Rectal smooth muscle tissue (tissue), 1 donor: ENCODE measurements at regions not wholly inside any gene's neighbourhood (a gene's known extent, or its start where the extent isn't known, plus 50 kb on each side); places are given as distances from the start of the nearest gene placed in this dataset.
"Not testable (repeated sequence)": the region's sequence is repeated elsewhere in the genome, so short reads cannot be mapped to it uniquely, and the experiment has no call there.

ENCODE experiments used
- H3K27ac ChIP-seq: one replicate; pipeline ENCODE4 v1.7.0; 2013; ENCODE audit warnings: low read depth, low read length, inconsistent platforms
- H3K27me3 ChIP-seq: one replicate; pipeline ENCODE4 v1.7.0; 2013; ENCODE audit warnings: low read length; ENCODE audit not compliant: control insufficient read depth, insufficient read depth
- H3K36me3 ChIP-seq: one replicate; pipeline ENCODE4 v1.7.0; 2013; ENCODE audit warnings: low read length; ENCODE audit not compliant: control insufficient read depth, insufficient read depth
- H3K4me1 ChIP-seq: one replicate; pipeline ENCODE4 v1.7.0; 2013; ENCODE audit warnings: low read length; ENCODE audit not compliant: control insufficient read depth, insufficient read depth
- H3K4me3 ChIP-seq: one replicate; pipeline ENCODE4 v1.7.0; 2013; ENCODE audit warnings: low read length
- H3K9ac ChIP-seq: one replicate; pipeline ENCODE4 v1.7.0; 2013; ENCODE audit warnings: low read length

- H3K9ac ChIP-seq, result no peak overlapping the region
- no peaks in the 10 kb centered on the region for H3K4me1 ChIP-seq
- no peak overlapping the region for H3K4me3 ChIP-seq
- H3K27ac ChIP-seq, result no peak overlapping the region
- no peaks in the 10 kb centered on the region for H3K36me3 ChIP-seq
- no peaks in the 10 kb centered on the region for H3K27me3 ChIP-seq
Measured at GRCh38 chr7:52161483-52161882, 844.9 kb upstream of the COBL start.

- not testable (repeated sequence) for H3K4me1 ChIP-seq, H3K27me3 ChIP-seq, H3K9ac ChIP-seq, H3K4me3 ChIP-seq, H3K27ac ChIP-seq, H3K36me3 ChIP-seq
Measured at GRCh38 chr7:52159421-52159820, 842.8 kb upstream of the COBL start.

- Histone ChIP-seq H3K27me3 (no peaks in the 10 kb centered on the region), H3K4me3 (no peak overlapping the region)
Measured at GRCh38 chr7:52154382-52154781, 837.8 kb upstream of the COBL start.

GRCh38 chr7:52151559-52151958, 835.0 kb upstream of the COBL start:
- no peaks in the 10 kb centered on the region for H3K27me3 ChIP-seq
- no peaks in the 10 kb centered on the region for H3K4me1 ChIP-seq
- no peak overlapping the region for H3K4me3 ChIP-seq
- no peaks in the 10 kb centered on the region for H3K36me3 ChIP-seq
- no peak overlapping the region for H3K9ac ChIP-seq
- no peak overlapping the region for H3K27ac ChIP-seq

More at GRCh38 chr7:52154382-52154781, 837.8 kb upstream of the COBL start:
- no peak overlapping the region for H3K27ac ChIP-seq
- no peaks in the 10 kb centered on the region for H3K36me3 ChIP-seq
- no peak overlapping the region for H3K9ac ChIP-seq
- no peaks in the 10 kb centered on the region for H3K4me1 ChIP-seq

- no peaks in the 10 kb centered on the region for H3K27me3 ChIP-seq
- H3K4me1 ChIP-seq, result no peaks in the 10 kb centered on the region
- H3K4me3 ChIP-seq, result no peak overlapping the region
- no peak overlapping the region for H3K9ac ChIP-seq
- no peaks in the 10 kb centered on the region for H3K36me3 ChIP-seq
- no peak overlapping the region for H3K27ac ChIP-seq
Measured at GRCh38 chr7:52150952-52151351, 834.3 kb upstream of the COBL start.

GRCh38 chr7:52146871-52147634, 830.4 kb upstream of the COBL start:
- H3K4me1 ChIP-seq, result no peaks in the 10 kb centered on the region
- H3K27ac ChIP-seq, result no peak overlapping the region
- no peak overlapping the region for H3K9ac ChIP-seq
- H3K4me3 ChIP-seq, result no peak overlapping the region
- no peaks in the 10 kb centered on the region for H3K27me3 ChIP-seq
- no peaks in the 10 kb centered on the region for H3K36me3 ChIP-seq

GRCh38 chr7:52143219-52143618, 826.6 kb upstream of the COBL start:
- no peaks in the 10 kb centered on the region for H3K36me3 ChIP-seq

GRCh38 chr7:52140851-52141250, 824.2 kb upstream of the COBL start:
- Histone ChIP-seq H3K27ac (no peak overlapping the region), H3K36me3 (no peaks in the 10 kb centered on the region), H3K4me1 (no peaks in the 10 kb centered on the region), H3K4me3 (no peak overlapping the region), H3K9ac (no peak overlapping the region), H3K27me3 (no peaks in the 10 kb centered on the region)

More at GRCh38 chr7:52143219-52143618, 826.6 kb upstream of the COBL start:
- no peaks in the 10 kb centered on the region for H3K27me3 ChIP-seq
- H3K9ac ChIP-seq, result no peak overlapping the region
- no peak overlapping the region for H3K27ac ChIP-seq
- no peaks in the 10 kb centered on the region for H3K4me1 ChIP-seq
- no peak overlapping the region for H3K4me3 ChIP-seq

GRCh38 chr7:52135403-52135802, 818.8 kb upstream of the COBL start:
- no peaks in the 10 kb centered on the region for H3K27me3 ChIP-seq
- H3K27ac ChIP-seq, result no peak overlapping the region
- no peak overlapping the region for H3K4me3 ChIP-seq
- no peak overlapping the region for H3K9ac ChIP-seq
- H3K36me3 ChIP-seq, result no peaks in the 10 kb centered on the region
- H3K4me1 ChIP-seq, result no peaks in the 10 kb centered on the region

- Histone ChIP-seq H3K27me3 (no peaks in the 10 kb centered on the region), H3K9ac (no peak overlapping the region), H3K4me3 (no peak overlapping the region), H3K36me3 (no peaks in the 10 kb centered on the region), H3K27ac (no peak overlapping the region), H3K4me1 (no peaks in the 10 kb centered on the region)
Measured at GRCh38 chr7:52129278-52129677, 812.7 kb upstream of the COBL start.

GRCh38 chr7:52120912-52121311, 804.3 kb upstream of the COBL start:
- Histone ChIP-seq H3K9ac (no peak overlapping the region), H3K27me3 (no peaks in the 10 kb centered on the region), H3K4me1 (no peaks in the 10 kb centered on the region), H3K27ac (no peak overlapping the region), H3K4me3 (no peak overlapping the region), H3K36me3 (no peaks in the 10 kb centered on the region)

- Histone ChIP-seq H3K27ac (no peak overlapping the region), H3K27me3 (no peaks in the 10 kb centered on the region), H3K4me3 (no peak overlapping the region), H3K36me3 (no peaks in the 10 kb centered on the region), H3K4me1 (no peaks in the 10 kb centered on the region), H3K9ac (no peak overlapping the region)
Measured at GRCh38 chr7:52119537-52119936, 802.9 kb upstream of the COBL start.

GRCh38 chr7:52114509-52114908, 797.9 kb upstream of the COBL start:
- Histone ChIP-seq H3K4me3 (no peak overlapping the region), H3K4me1 (no peaks in the 10 kb centered on the region), H3K36me3 (no peaks in the 10 kb centered on the region), H3K27me3 (no peaks in the 10 kb centered on the region), H3K9ac (no peak overlapping the region), H3K27ac (no peak overlapping the region)
